ENCODE measurements at regions not wholly inside any gene's neighbourhood (a gene's known extent, or its start where the extent isn't known, plus 50 kb on each side); places are given as distances from the start of the nearest gene placed in this dataset.

DNA sequence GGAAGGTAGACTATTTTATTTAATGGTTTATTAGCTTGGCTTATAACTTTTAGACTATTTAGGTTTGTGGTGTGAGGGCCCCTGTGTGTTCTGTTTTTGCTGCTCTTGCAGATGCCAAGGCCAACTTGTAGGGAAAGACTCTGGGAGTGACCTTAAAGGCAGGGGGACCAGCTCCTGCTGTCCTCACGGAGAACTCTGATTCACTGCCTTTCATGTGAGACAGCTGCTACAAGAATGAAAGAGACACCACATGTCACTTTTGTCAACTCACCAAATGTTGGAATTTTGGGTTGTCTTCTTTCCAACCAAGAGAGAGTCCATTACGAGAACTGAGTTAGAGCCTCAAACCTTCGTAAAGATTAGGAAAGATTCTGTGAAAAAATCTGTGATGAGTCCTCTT, 258.3 kb upstream of the ADAMTSL1 start:
- TF ChIP-seq, protein P1, sequence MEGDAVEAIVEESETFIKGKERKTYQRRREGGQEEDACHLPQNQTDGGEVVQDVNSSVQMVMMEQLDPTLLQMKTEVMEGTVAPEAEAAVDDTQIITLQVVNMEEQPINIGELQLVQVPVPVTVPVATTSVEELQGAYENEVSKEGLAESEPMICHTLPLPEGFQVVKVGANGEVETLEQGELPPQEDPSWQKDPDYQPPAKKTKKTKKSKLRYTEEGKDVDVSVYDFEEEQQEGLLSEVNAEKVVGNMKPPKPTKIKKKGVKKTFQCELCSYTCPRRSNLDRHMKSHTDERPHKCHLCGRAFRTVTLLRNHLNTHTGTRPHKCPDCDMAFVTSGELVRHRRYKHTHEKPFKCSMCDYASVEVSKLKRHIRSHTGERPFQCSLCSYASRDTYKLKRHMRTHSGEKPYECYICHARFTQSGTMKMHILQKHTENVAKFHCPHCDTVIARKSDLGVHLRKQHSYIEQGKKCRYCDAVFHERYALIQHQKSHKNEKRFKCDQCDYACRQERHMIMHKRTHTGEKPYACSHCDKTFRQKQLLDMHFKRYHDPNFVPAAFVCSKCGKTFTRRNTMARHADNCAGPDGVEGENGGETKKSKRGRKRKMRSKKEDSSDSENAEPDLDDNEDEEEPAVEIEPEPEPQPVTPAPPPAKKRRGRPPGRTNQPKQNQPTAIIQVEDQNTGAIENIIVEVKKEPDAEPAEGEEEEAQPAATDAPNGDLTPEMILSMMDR (IDR thresholded peaks at IDR 0.05), result no peak
- TF ChIP-seq POLR2A (IDR thresholded peaks at IDR 0.05) (no peak), POLR2AphosphoS5 (IDR thresholded peaks at IDR 0.05) (no peak)
